H1 (cell line): ENCODE measurements at regions not wholly inside any gene's neighbourhood (a gene's known extent, or its start where the extent isn't known, plus 50 kb on each side); places are given as distances from the start of the nearest gene placed in this dataset.

Source experiments
- CTCF ChIA-PET: fragments of 300-600 bp; sonication (Branson Sonifier 250); formaldehyde crosslinking; loops from one replicate; lab custom pipeline; 2021; ENCODE audit not compliant: partially characterized antibody; lab: Charles Lee
- POLR2A ChIA-PET: fragments of 300-600 bp; sonication (Branson Sonifier 250); formaldehyde crosslinking; loops from one replicate; lab custom pipeline; 2021; ENCODE audit warnings: inconsistent platforms; ENCODE audit not compliant: partially characterized antibody; lab: Charles Lee
- DNase-seq, 2 experiments: peaks; one replicate each; pipeline versions ENCODE4 v3.0.0 to v3.0.0-alpha.2; 2010 to 2022; ENCODE audit warnings: low spot score in 2 of 2, low read depth in 1 of 2, mixed read lengths in 1 of 2
- FAIRE-seq: peaks from 2 replicates; lab custom pipeline; 2011; peaks lifted over from hg19 to GRCh38; lab: Jason Lieb, UNC
- H2AFZ ChIP-seq: 2 replicates; pipeline ENCODE4 v1.8.1; 2012; ENCODE audit warnings: low read length, inconsistent platforms
- H2AK5ac ChIP-seq: 2 replicates; pipeline ENCODE4 v1.6.1; 2013; ENCODE audit warnings: low read depth, low read length
- H2BK120ac ChIP-seq: replicated peaks from 2 replicates; pipeline ENCODE3; 2013; ENCODE audit warnings: low read depth, low read length, inconsistent platforms
- H2BK12ac ChIP-seq: 2 replicates; pipeline ENCODE4 v1.6.1; 2013; ENCODE audit warnings: low read depth, low read length
- H2BK15ac ChIP-seq: 2 replicates; pipeline ENCODE4 v1.6.1; 2013; ENCODE audit warnings: low read length
- H2BK20ac ChIP-seq: 2 replicates; pipeline ENCODE4 v1.6.1; 2013; ENCODE audit warnings: low read length
- H2BK5ac ChIP-seq: 2 replicates; pipeline ENCODE4 v1.6.1; 2013; ENCODE audit warnings: low read depth, low read length
- H3K14ac ChIP-seq: 2 replicates; pipeline ENCODE4 v1.6.1; 2013; ENCODE audit warnings: inconsistent platforms; ENCODE audit not compliant: insufficient read length
- H3K18ac ChIP-seq: 2 replicates; pipeline ENCODE4 v1.6.1; 2013; ENCODE audit warnings: low read length; ENCODE audit errors: extremely low read depth
- H3K23ac ChIP-seq: 2 replicates; pipeline ENCODE4 v1.6.1; 2013; ENCODE audit warnings: inconsistent platforms; ENCODE audit not compliant: insufficient read length
- H3K23me2 ChIP-seq: 2 replicates; pipeline ENCODE4 v1.6.1; 2013; ENCODE audit warnings: low read depth, low read length
- H3K27ac ChIP-seq: 2 replicates; pipeline ENCODE4 v1.6.1; 2011; ENCODE audit warnings: low read depth, low read length, inconsistent platforms
- H3K27me3 ChIP-seq, 4 experiments: replicated peaks in 1 of 4; 1 replicate in 1 of 4; 2 replicates in 3 of 4; pipeline versions ENCODE4 v1.6.1 to v1.8.1; 2011 to 2013; ENCODE audit warnings: low read length in 3 of 4, mild to moderate bottlenecking in 3 of 4, inconsistent platforms in 2 of 4, mixed read lengths in 2 of 4, moderate library complexity in 1 of 4; ENCODE audit not compliant: control insufficient read depth in 3 of 4, insufficient read depth in 3 of 4; ENCODE audit errors: extremely low read depth in 1 of 4
- H3K36me3 ChIP-seq, 4 experiments: 2 replicates each; pipeline versions ENCODE4 v1.6.1 to v1.8.1; 2011 to 2013; ENCODE audit warnings: mild to moderate bottlenecking in 4 of 4, low read length in 3 of 4, moderate library complexity in 2 of 4, control low read depth in 1 of 4, inconsistent platforms in 1 of 4; ENCODE audit not compliant: insufficient read depth in 4 of 4, control insufficient read depth in 2 of 4
- H3K4ac ChIP-seq: replicated peaks from 2 replicates; pipeline ENCODE3; 2013; ENCODE audit warnings: low read length, low read depth, mixed read lengths, inconsistent platforms; ENCODE audit not compliant: insufficient read length
- H3K4me1 ChIP-seq, 4 experiments: replicated peaks in 1 of 4; 1 replicate in 1 of 4; 2 replicates in 3 of 4; pipeline versions ENCODE4 v1.6.1 to v1.8.1; 2011 to 2013; ENCODE audit warnings: low read length in 3 of 4, inconsistent platforms in 2 of 4, mixed read lengths in 1 of 4; ENCODE audit not compliant: insufficient read depth in 4 of 4, control insufficient read depth in 3 of 4
- H3K4me2 ChIP-seq, 2 experiments: 2 replicates each; pipeline versions ENCODE4 v1.6.1 to v1.8.1; 2011 to 2013; ENCODE audit warnings: low read depth in 2 of 2, low read length in 2 of 2, control low read depth in 1 of 2, inconsistent platforms in 1 of 2, mild to moderate bottlenecking in 1 of 2; ENCODE audit not compliant: insufficient read depth in 1 of 2
- H3K4me3 ChIP-seq, 4 experiments: fragments of 200-600, 300-600 bp in 1 of 4; sonication (generic), shearing (Covaris generic), sonication (Bioruptor Twin) in 1 of 4; 2 replicates each; pipeline versions ENCODE4 v1.5.1 to v1.8.1; 2011 to 2016; ENCODE audit warnings: low read length in 4 of 4, low read depth in 3 of 4, control low read depth in 2 of 4, inconsistent platforms in 2 of 4, mild to moderate bottlenecking in 2 of 4, mixed read lengths in 1 of 4, moderate library complexity in 1 of 4; ENCODE audit not compliant: insufficient read depth in 2 of 4; ENCODE audit errors: extremely low read depth in 1 of 4
- H3K56ac ChIP-seq: replicated peaks from 2 replicates; pipeline ENCODE3; 2013; ENCODE audit warnings: low read depth, mild to moderate bottlenecking, mixed read lengths, low read length, inconsistent platforms; ENCODE audit not compliant: insufficient read length
- H3K79me1 ChIP-seq: 2 replicates; pipeline ENCODE4 v1.6.1; 2013; ENCODE audit warnings: low read depth, low read length, control low read depth
- H3K79me2 ChIP-seq, 2 experiments: 2 replicates each; pipeline versions ENCODE4 v1.6.1 to v1.8.1; 2012 to 2013; ENCODE audit warnings: low read length in 2 of 2, mild to moderate bottlenecking in 2 of 2, inconsistent platforms in 1 of 2; ENCODE audit not compliant: insufficient read depth in 2 of 2, control insufficient read depth in 1 of 2
- H3K9ac ChIP-seq, 4 experiments: replicated peaks in 1 of 4; 1 replicate in 1 of 4; 2 replicates in 3 of 4; pipeline versions ENCODE4 v1.6.1 to v1.8.1; 2011 to 2013; ENCODE audit warnings: low read depth in 3 of 4, low read length in 3 of 4, control low read depth in 2 of 4, mild to moderate bottlenecking in 2 of 4, moderate library complexity in 2 of 4, inconsistent platforms in 1 of 4; ENCODE audit errors: extremely low read depth in 1 of 4
- H3K9me3 ChIP-seq, 2 experiments: 2 replicates each; pipeline versions ENCODE4 v1.6.1 to v1.8.1; 2012 to 2013; ENCODE audit warnings: mild to moderate bottlenecking in 2 of 2, moderate library complexity in 2 of 2, control low read depth in 1 of 2, inconsistent platforms in 1 of 2, low read depth in 1 of 2, low read length in 1 of 2, mixed read lengths in 1 of 2; ENCODE audit not compliant: insufficient read depth in 2 of 2
- H4K20me1 ChIP-seq, 2 experiments: replicated peaks in 1 of 2; 2 replicates each; pipeline versions ENCODE3 to v1.8.1; 2011 to 2013; ENCODE audit warnings: inconsistent platforms in 2 of 2, low read length in 2 of 2, mild to moderate bottlenecking in 1 of 2; ENCODE audit not compliant: insufficient read depth in 2 of 2, control insufficient read depth in 1 of 2
- H4K5ac ChIP-seq: 2 replicates; pipeline ENCODE4 v1.6.1; 2013; ENCODE audit warnings: low read length, low read depth, mixed read lengths, inconsistent platforms; ENCODE audit not compliant: insufficient read length
- H4K8ac ChIP-seq: 2 replicates; pipeline ENCODE4 v1.8.0; 2013; ENCODE audit warnings: mild to moderate bottlenecking, moderate library complexity, low read length, inconsistent platforms; ENCODE audit not compliant: insufficient read depth; ENCODE audit errors: extremely low read depth
- H4K91ac ChIP-seq: replicated peaks from 2 replicates; pipeline ENCODE3; 2013; ENCODE audit warnings: low read length, mixed read lengths, inconsistent platforms; ENCODE audit not compliant: insufficient read length
- BACH1 ChIP-seq: IDR thresholded peaks from 2 replicates; pipeline ENCODE4 v1.6.1; 2012; ENCODE audit warnings: low read length, improper control_type of control experiment
- BCL11A ChIP-seq, 2 experiments: IDR thresholded peaks; one replicate each; pipeline ENCODE4 v1.6.1; 2011; ENCODE audit warnings: low read depth in 2 of 2, low read length in 2 of 2, mild to moderate bottlenecking in 2 of 2
- CREB1 ChIP-seq: IDR thresholded peaks from 2 replicates; pipeline ENCODE4 v1.6.1; 2012; ENCODE audit warnings: inconsistent platforms
- CTBP2 ChIP-seq: IDR thresholded peaks from 2 replicates; pipeline ENCODE4 v1.7.0; 2011; ENCODE audit warnings: borderline replicate concordance, mild to moderate bottlenecking, moderate library complexity, mixed read lengths, low read length; ENCODE audit not compliant: insufficient read depth, insufficient read length
- EZH2 ChIP-seq: fragments of 200-600 bp; sonication (generic); IDR thresholded peaks from 2 replicates; pipeline ENCODE4 v1.7.1; 2012; ENCODE audit warnings: low read depth, mild to moderate bottlenecking, moderate library complexity, low read length, inconsistent platforms; ENCODE audit not compliant: severe bottlenecking
- FOSL1 ChIP-seq: IDR thresholded peaks from 2 replicates; pipeline ENCODE4 v1.6.1; 2011; ENCODE audit warnings: mild to moderate bottlenecking, low read depth, low read length, moderate library complexity; ENCODE audit not compliant: insufficient read depth
- GABPA ChIP-seq: IDR thresholded peaks from 2 replicates; pipeline ENCODE4 v1.6.1; 2011; ENCODE audit warnings: mild to moderate bottlenecking, low read length, moderate library complexity, borderline replicate concordance; ENCODE audit not compliant: insufficient read depth
- KDM5A ChIP-seq: fragments of 200-600 bp; IDR thresholded peaks from 2 replicates; pipeline ENCODE4 v1.7.1; 2012; ENCODE audit warnings: mild to moderate bottlenecking, low read length, inconsistent platforms, mixed read lengths
- RXRA ChIP-seq: IDR thresholded peaks from 2 replicates; pipeline ENCODE4 v1.6.1; 2011; ENCODE audit warnings: low read depth, mild to moderate bottlenecking, low read length, moderate library complexity; ENCODE audit not compliant: insufficient read depth
- SIN3A ChIP-seq, 2 experiments: IDR thresholded peaks in 1 of 2; conservative IDR thresholded peaks in 1 of 2; 2 replicates each; pipeline ENCODE4 v1.6.1; 2011 to 2012; ENCODE audit warnings: low read length in 2 of 2, improper control_type of control experiment in 1 of 2, low read depth in 1 of 2, mild to moderate bottlenecking in 1 of 2
- SP1 ChIP-seq: IDR thresholded peaks from 2 replicates; pipeline ENCODE4 v1.6.1; 2011; ENCODE audit warnings: low read depth, low read length
- WGBS, 2 experiments: shearing (Covaris generic) in 1 of 2; methylation state at CpG; one replicate each; pipeline versions ENCODE4 v1.1.6 to v1.1.7; 2013 to 2015; ENCODE audit warnings: low lambda C conversion rate in 2 of 2, mixed read lengths in 2 of 2, inconsistent platforms in 1 of 2, low coverage in 1 of 2, missing lambda C conversion rate in 1 of 2; ENCODE audit not compliant: insufficient replicate concordance in 2 of 2, insufficient coverage in 1 of 2, insufficient read length in 1 of 2; ENCODE audit errors: extremely low coverage in 1 of 2, missing lambda C conversion rate in 1 of 2; 5-methylcytosine and 5-hydroxymethylcytosine counted together
- TF ChIP-seq, protein P1 (sequence below): IDR thresholded peaks from 2 replicates; pipeline ENCODE4 v1.6.1; 2012; ENCODE audit warnings: inconsistent platforms

DNA sequence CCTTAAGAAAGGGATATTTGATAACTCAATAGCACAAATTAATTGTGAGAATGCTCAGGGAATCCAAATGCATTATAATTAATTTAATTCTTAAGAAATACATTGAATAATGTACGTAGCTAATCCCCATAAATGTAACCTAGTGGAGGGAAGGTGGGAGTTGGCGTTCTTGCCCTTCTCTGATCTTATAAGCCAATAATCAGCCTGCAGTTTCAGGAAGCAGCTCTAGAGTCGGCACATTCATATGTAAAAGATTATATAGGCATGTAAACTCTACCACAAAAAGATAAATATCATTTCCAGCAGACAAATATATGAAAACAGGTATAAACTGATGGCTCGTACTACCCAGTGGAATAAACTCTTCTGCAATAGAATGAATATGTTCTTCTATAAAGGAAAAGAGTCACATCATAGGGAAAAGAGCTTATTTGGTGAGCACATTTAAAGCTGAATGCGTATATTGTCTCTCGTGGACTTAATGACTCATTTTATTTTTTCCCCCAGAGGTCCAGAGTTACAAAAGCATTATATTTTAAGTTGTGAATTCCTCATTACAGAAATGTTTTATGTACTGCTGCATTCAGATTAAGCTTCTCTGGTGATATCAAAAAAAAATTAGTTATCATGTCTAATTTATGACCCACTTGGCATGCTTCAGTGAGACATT, 112.2 kb downstream of the TFAP2A start:
- H3K27me3 ChIP-seq, result no peaks in the 10 kb centered on the region
- H3K4me2 ChIP-seq, result no peak overlapping the region
- H4K8ac ChIP-seq, result no peak overlapping the region
- no peak overlapping the region for H3K56ac ChIP-seq
- no peak overlapping the region for H3K27ac ChIP-seq
- H3K4ac ChIP-seq, result no peak overlapping the region
- H3K4me1 ChIP-seq, result peaks cover 0 to 4% (median 3%) of the 10 kb centered on the region in 4 experiments; a peak in 5 of 7 replicates
- 86% methylated on average over 6 of the region's 6 CpGs; no CpG with 5 or more reads in 1 of the 2 experiments for WGBS, 2 experiments
- no peak overlapping the region for H2BK12ac ChIP-seq
- DNase-seq, result no peak
- TF ChIP-seq KDM5A, result no peak
- TF ChIP-seq, protein P1, sequence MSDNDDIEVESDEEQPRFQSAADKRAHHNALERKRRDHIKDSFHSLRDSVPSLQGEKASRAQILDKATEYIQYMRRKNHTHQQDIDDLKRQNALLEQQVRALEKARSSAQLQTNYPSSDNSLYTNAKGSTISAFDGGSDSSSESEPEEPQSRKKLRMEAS, result no peak
- no peak for TF ChIP-seq RXRA
- no peak for TF ChIP-seq BACH1
- TF ChIP-seq CREB1, result no peak
- TF ChIP-seq SIN3A (conservative IDR thresholded peaks at IDR 0.05 in 1 of 2, IDR thresholded peaks at IDR 0.05 in 1 of 2; ENCODE audit: low read depth in 1 of 2, low read length in 2 of 2), result no peak
- no peak for TF ChIP-seq EZH2
- TF ChIP-seq SP1, result no peak
- TF ChIP-seq BCL11A (IDR thresholded peaks at IDR 0.05; ENCODE audit: low read depth in 2 of 2, low read length in 2 of 2), result no peak
- no peak for TF ChIP-seq FOSL1
- no peak for TF ChIP-seq CTBP2
- no peak for TF ChIP-seq GABPA
- TF ChIP-seq, all 59 proteins: peak for 0
- Histone ChIP-seq H3K23ac (no peak overlapping the region), H2BK5ac (no peak overlapping the region), H2BK20ac (no peak overlapping the region), H4K5ac (no peak overlapping the region), H3K14ac (no peak overlapping the region), H3K36me3 (no peaks in the 10 kb centered on the region), H3K9me3 (no peaks in the 10 kb centered on the region), H2BK15ac (no peak overlapping the region), H3K79me1 (no peaks in the 10 kb centered on the region), H2AFZ (no peak overlapping the region), H3K79me2 (no peaks in the 10 kb centered on the region), H2AK5ac (no peak overlapping the region), H4K20me1 (no peaks in the 10 kb centered on the region), H3K18ac (no peak overlapping the region), H4K91ac (no peak overlapping the region), H3K4me3 (no peak overlapping the region), H2BK120ac (no peak overlapping the region), H3K9ac (no peak overlapping the region), H3K23me2 (no peaks in the 10 kb centered on the region)
- ChIA-PET POLR2A (interaction anchor here (0.7 kb wide), 1 partner anchor 623 kb away, joined by 3 read pairs; no protein-coding TSS in a partner anchor), CTCF (interaction anchor here (0.7 to 2.0 kb wide), 8 partner anchors 12 to 119 kb away, joined by 3 to 10 read pairs (median 4); partner anchors contain the start of gene TFAP2A)
- FAIRE-seq, result no peak
